HFF-Myc (cell line): ENCODE measurements at regions not wholly inside any gene's neighbourhood (a gene's known extent, or its start where the extent isn't known, plus 50 kb on each side); places are given as distances from the start of the nearest gene placed in this dataset.
"Not testable (repeated sequence)": the region's sequence is repeated elsewhere in the genome, so short reads cannot be mapped to it uniquely, and the experiment has no call there.

Source experiments
- DNase-seq: peaks from one replicate; pipeline ENCODE4 v3.0.0-alpha.2; 2011; ENCODE audit warnings: low read depth; ENCODE audit errors: extremely low read depth
- H3K4me3 ChIP-seq: replicated peaks from 2 replicates; pipeline ENCODE4 v1.5.1; 2011; ENCODE audit warnings: low read depth, mild to moderate bottlenecking, control low read depth, low read length
- CTCF ChIP-seq: IDR thresholded peaks from 2 replicates; pipeline ENCODE4 v1.5.1; 2012; ENCODE audit warnings: mild to moderate bottlenecking, low read depth, low read length, control low read depth; ENCODE audit errors: missing control alignments

GRCh38 chr1:207256869-207257268 is 64.6 kb upstream of the CD55 start:
- TF ChIP-seq CTCF: no peak
- no peak for DNase-seq
- H3K4me3 ChIP-seq: no peak overlapping the region

DNA sequence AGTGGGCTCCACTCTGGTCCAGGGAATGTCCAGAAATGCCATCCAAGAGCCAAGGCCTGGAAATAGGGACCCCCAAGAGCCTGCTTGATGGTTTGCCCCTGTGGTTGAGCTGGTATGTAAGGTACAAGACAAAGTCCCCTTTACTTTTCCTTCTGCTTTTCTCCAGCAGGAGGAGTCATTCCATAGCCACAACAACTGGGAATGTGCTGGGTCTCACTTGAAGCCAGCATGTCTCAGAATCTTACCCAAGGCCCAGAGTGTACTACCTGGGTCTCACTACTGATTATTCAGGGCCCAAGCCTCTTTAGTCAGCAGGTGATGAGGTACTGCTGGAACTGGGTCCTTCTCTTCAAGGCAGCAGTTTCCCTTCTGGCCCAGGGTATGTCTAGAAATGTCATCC is 62.1 kb upstream of the CD55 start:
- DNase-seq: peak; percentile 17
- H3K4me3 ChIP-seq: no peak overlapping the region
- TF ChIP-seq CTCF: peak; percentile 51

DNA sequence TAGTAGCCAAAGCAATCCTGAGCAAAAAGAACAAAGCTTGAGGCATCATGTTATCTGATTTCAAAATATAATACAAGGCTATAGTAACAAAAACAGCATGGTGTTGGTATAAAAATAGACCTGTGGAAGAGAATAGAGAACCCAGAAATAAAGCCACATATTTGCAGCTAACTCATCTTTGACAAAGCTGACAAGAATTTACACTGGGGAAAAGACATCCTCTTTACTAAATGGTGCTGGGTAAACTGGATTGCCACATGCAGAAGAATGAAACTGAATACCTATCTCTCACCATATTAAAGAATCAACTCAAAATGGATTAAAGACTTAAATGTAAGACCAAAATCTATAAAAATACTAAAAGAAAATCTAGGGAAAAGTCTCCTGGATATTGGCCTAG is 59.5 kb upstream of the CD55 start:
- no peak for DNase-seq
- no peak for TF ChIP-seq CTCF
- H3K4me3 ChIP-seq: no peak overlapping the region

DNA sequence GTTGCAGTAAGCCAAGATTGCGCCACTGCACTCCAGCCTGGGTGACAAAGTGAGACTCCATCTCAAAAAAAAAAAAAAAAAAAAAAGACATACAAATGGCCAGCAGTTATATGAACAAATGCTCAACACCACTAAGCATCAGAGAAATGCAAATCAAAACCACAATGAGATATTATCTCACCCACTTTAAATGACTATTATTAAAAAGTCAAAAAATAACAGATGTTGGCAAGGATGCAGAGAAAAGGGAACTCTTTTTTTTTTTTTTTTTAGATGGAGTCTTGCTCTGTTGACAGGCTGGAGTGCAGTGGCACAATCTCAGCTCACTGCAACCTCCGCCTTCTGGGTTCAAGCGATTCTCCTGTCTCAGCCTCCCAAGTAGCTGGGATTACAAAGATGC is 58.6 kb upstream of the CD55 start:
- DNase-seq, H3K4me3 ChIP-seq: not testable (repeated sequence)

- H3K4me3 ChIP-seq: no peak overlapping the region
These were observed 56.7 kb upstream of the CD55 start for GRCh38 chr1:207264663-207265252.

GRCh38 chr1:207268337-207268736 is 53.1 kb upstream of the CD55 start:
- no peak overlapping the region for H3K4me3 ChIP-seq
- no peak for TF ChIP-seq CTCF
- DNase-seq: no peak

More at GRCh38 chr1:207264663-207265252, 56.7 kb upstream of the CD55 start:
- TF ChIP-seq CTCF: no peak
- DNase-seq: no peak

DNA sequence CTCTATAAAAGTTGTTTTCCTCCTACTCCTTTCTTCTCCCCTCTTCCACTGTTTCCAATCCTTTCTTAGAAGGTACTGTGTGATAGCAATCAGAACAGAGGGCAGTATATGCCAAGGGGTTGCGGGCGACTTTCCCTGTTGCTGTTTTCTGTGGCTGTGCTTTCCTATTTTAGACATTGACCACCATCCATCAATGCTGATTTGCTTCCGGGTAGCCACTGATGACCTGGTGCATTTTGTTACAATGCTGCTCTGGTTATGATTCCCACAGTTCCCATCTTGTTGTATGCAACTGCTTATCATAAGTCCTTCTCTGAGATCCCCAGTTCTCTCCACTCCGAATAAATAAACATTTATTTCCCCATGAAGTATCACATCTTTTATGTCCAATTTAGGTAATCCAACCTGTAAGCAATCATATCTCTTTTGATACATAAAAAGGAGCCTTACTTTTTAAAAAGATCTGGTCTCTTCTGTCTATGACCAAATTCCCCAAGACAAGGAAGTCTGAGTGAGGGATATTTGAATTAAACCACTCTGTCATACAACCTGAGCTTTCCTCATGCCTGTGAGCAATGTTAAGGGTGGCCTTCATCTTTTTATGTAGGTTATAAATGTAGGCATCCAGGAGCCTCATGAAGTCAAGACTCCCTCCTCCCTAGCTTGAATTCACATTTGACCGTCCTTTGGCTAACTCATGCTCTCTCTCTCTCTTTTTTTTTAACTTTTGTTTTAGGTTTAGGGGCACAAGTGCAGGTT is 52.5 kb upstream of the CD55 start:
- TF ChIP-seq CTCF: no peak
- H3K4me3 ChIP-seq: no peak overlapping the region
- DNase-seq: no peak
